K562 (cell line): ENCODE measurements at regions not wholly inside any gene's neighbourhood (a gene's known extent, or its start where the extent isn't known, plus 50 kb on each side); places are given as distances from the start of the nearest gene placed in this dataset.

ENCODE experiments used
- ATAC-seq: fragments of 200-7000 bp; cut with Tn5 transposase; 3 replicates; pipeline ENCODE4 v1.9.1; 2020; ENCODE audit warnings: moderate library complexity
- BruUV-seq: library from RNA; stranded (reverse); fragments of 400-500 nt; replicated peaks from 2 replicates; lab custom pipeline; 2021; lab: Mats Ljungman, UMichigan
- CTCF ChIA-PET: fragments of 300-600 bp; formaldehyde crosslinking; extraction: SDS; loops from one replicate; lab custom pipeline; 2021; ENCODE audit warnings: low intra/inter-chr PET ratio; lab: Yijun Ruan, JAX
- POLR2A ChIA-PET: fragments of 300-600, 350-650 bp; sonication (Branson Sonifier 250); formaldehyde crosslinking; extraction: SDS; loops from one replicate; lab custom pipeline; 2021; ENCODE audit warnings: antibody characterized with exemption, inconsistent platforms; lab: Yijun Ruan, JAX
- DNase-seq, 4 experiments: peaks; one replicate each; pipeline versions ENCODE4 v3.0.0 to v3.0.0-alpha.2; 2011 to 2018; ENCODE audit warnings: low spot score in 3 of 4, mixed read lengths in 3 of 4; ENCODE audit errors: extremely low read depth in 1 of 4
- FAIRE-seq: peaks from 2 replicates; lab custom pipeline; 2011; peaks lifted over from hg19 to GRCh38; lab: Jason Lieb, UNC
- H2AFZ ChIP-seq: 2 replicates; pipeline ENCODE4 v1.6.0; 2011; ENCODE audit warnings: low read depth, low read length, control low read depth, inconsistent platforms
- H3K27ac ChIP-seq: fragments of 200-600 bp; 3 replicates; pipeline ENCODE4 v1.8.0; 2011; ENCODE audit warnings: low read depth, mild to moderate bottlenecking, control low read depth, inconsistent platforms, low read length, moderate library complexity, mixed read lengths; ENCODE audit errors: extremely low read depth
- H3K27me3 ChIP-seq, 2 experiments: fragments of 300-600 bp in 1 of 2; 2 replicates in 1 of 2; 3 replicates in 1 of 2; pipeline versions ENCODE4 v1.6.0 to v1.8.0; 2011; ENCODE audit warnings: inconsistent platforms in 2 of 2, low read length in 2 of 2, mild to moderate bottlenecking in 1 of 2, mixed read lengths in 1 of 2, moderate library complexity in 1 of 2; ENCODE audit not compliant: control insufficient read depth in 2 of 2, insufficient read depth in 2 of 2
- H3K36me3 ChIP-seq: fragments of 300-600 bp; 3 replicates; pipeline ENCODE4 v1.8.0; 2011; ENCODE audit warnings: mild to moderate bottlenecking, low read length, inconsistent platforms; ENCODE audit not compliant: control insufficient read depth, insufficient read depth
- H3K4me1 ChIP-seq, 2 experiments: fragments of 200-600 bp in 1 of 2; replicated peaks in 1 of 2; 2 replicates in 1 of 2; 3 replicates in 1 of 2; pipeline versions ENCODE4 v1.5.1 to v1.8.0; 2011; ENCODE audit warnings: inconsistent platforms in 2 of 2, low read length in 2 of 2, mild to moderate bottlenecking in 1 of 2, mixed read lengths in 1 of 2, moderate library complexity in 1 of 2; ENCODE audit not compliant: control insufficient read depth in 2 of 2, insufficient read depth in 2 of 2
- H3K4me2 ChIP-seq: 2 replicates; pipeline ENCODE4 v1.6.1; 2011; ENCODE audit warnings: low read length, control low read depth, inconsistent platforms, mixed read lengths; ENCODE audit not compliant: insufficient read depth
- H3K4me3 ChIP-seq: fragments of 200-600 bp; sonication (generic), shearing (Covaris generic); 2 replicates; pipeline ENCODE4 v1.5.1; 2016; ENCODE audit warnings: control low read depth, inconsistent platforms
- H3K79me2 ChIP-seq: fragments of 200-600 bp; 3 replicates; pipeline ENCODE4 v1.8.0; 2011; ENCODE audit warnings: low read length, inconsistent platforms; ENCODE audit not compliant: control insufficient read depth, insufficient read depth
- H3K9ac ChIP-seq, 2 experiments: 2 replicates each; pipeline versions ENCODE4 v1.6.0 to v1.6.1; 2011; ENCODE audit warnings: low read depth in 2 of 2, low read length in 2 of 2, control low read depth in 1 of 2, inconsistent platforms in 1 of 2, mild to moderate bottlenecking in 1 of 2, mixed read lengths in 1 of 2; ENCODE audit not compliant: insufficient read depth in 1 of 2
- H3K9me1 ChIP-seq: one replicate; pipeline ENCODE4 v1.6.0; 2011; ENCODE audit warnings: inconsistent platforms, mild to moderate bottlenecking, low read length, moderate library complexity; ENCODE audit not compliant: control insufficient read depth, insufficient read depth
- H3K9me3 ChIP-seq: replicated peaks from 2 replicates; pipeline ENCODE4 v1.5.1; 2011; ENCODE audit warnings: low read depth, low read length, inconsistent platforms; ENCODE audit not compliant: control insufficient read depth, insufficient read depth
- H4K20me1 ChIP-seq: replicated peaks from 2 replicates; pipeline ENCODE4 v1.6.1; 2011; ENCODE audit warnings: low read length, inconsistent platforms, mixed read lengths; ENCODE audit not compliant: control insufficient read depth, insufficient read depth
- ATF6 ChIP-seq: sonication (generic); formaldehyde crosslinking; IDR thresholded peaks from 2 replicates; pipeline ENCODE4 v1.4.0; 2020; ENCODE audit warnings: mild to moderate bottlenecking, missing genetic modification reagents
- CEBPB ChIP-seq: fragments of 450-650 bp; IDR thresholded peaks from 2 replicates; pipeline ENCODE4 v1.6.1; 2016; ENCODE audit warnings: missing genetic modification characterization, missing compliant biosample characterization
- DMBX1 ChIP-seq: fragments of 250-450 bp; sonication (Bioruptor Pico); IDR thresholded peaks from 2 replicates; pipeline ENCODE4 v1.8.0; 2022; ENCODE audit warnings: inconsistent platforms, mild to moderate bottlenecking, moderate library complexity, borderline replicate concordance
- FOXJ3 ChIP-seq: sonication (generic); formaldehyde crosslinking; IDR thresholded peaks from 2 replicates; pipeline ENCODE4 v1.4.0; 2020; ENCODE audit warnings: mild to moderate bottlenecking, missing genetic modification reagents
- FOXK1 ChIP-seq: sonication (generic); formaldehyde crosslinking; IDR thresholded peaks from 2 replicates; pipeline ENCODE4 v1.8.0; 2022; ENCODE audit warnings: missing genetic modification reagents, mild to moderate bottlenecking, borderline replicate concordance
- HES1 ChIP-seq: fragments of 450-650 bp; IDR thresholded peaks from 2 replicates; pipeline ENCODE4 v1.6.1; 2016; ENCODE audit warnings: low read depth, mild to moderate bottlenecking, moderate library complexity
- HNRNPLL ChIP-seq: fragments of 200-400 bp; formaldehyde crosslinking; IDR thresholded peaks from 2 replicates; pipeline ENCODE4 v1.6.1; 2017; ENCODE audit warnings: low read length, low read depth, mild to moderate bottlenecking; ENCODE audit not compliant: poor library complexity, severe bottlenecking
- IRF2 ChIP-seq: sonication (generic); formaldehyde crosslinking; IDR thresholded peaks from 2 replicates; pipeline ENCODE4 v1.8.1; 2022; ENCODE audit warnings: mild to moderate bottlenecking, missing genetic modification reagents
- NONO ChIP-seq, 2 experiments: fragments of 200-400 bp in 1 of 2; fragments of 450-650 bp in 1 of 2; formaldehyde crosslinking in 1 of 2; IDR thresholded peaks; 2 replicates each; pipeline ENCODE4 v1.6.1; 2017; ENCODE audit warnings: low read depth in 2 of 2, mild to moderate bottlenecking in 2 of 2, moderate library complexity in 2 of 2, low read length in 1 of 2
- SIX5 ChIP-seq, 2 experiments: IDR thresholded peaks; 2 replicates each; pipeline ENCODE4 v1.6.1; 2011; ENCODE audit warnings: low read length in 2 of 2, borderline replicate concordance in 1 of 2, low read depth in 1 of 2, mild to moderate bottlenecking in 1 of 2, moderate library complexity in 1 of 2; ENCODE audit not compliant: insufficient read depth in 1 of 2
- SMARCB1 ChIP-seq: IDR thresholded peaks from 2 replicates; pipeline ENCODE4 v1.6.1; 2011; ENCODE audit warnings: improper control_type of control experiment, low read depth; ENCODE audit not compliant: insufficient read length
- TSHZ1 ChIP-seq: fragments of 250-450 bp; sonication (Bioruptor Pico); IDR thresholded peaks from 2 replicates; pipeline ENCODE4 v1.4.0; 2020; ENCODE audit warnings: mild to moderate bottlenecking, moderate library complexity
- ZBTB5 ChIP-seq: fragments of 450-650 bp; IDR thresholded peaks from 2 replicates; pipeline ENCODE4 v1.6.1; 2017; ENCODE audit warnings: antibody characterized with exemption
- ZNF695 ChIP-seq: fragments of 450-650 bp; formaldehyde crosslinking; IDR thresholded peaks from 2 replicates; pipeline ENCODE4 v1.4.0; 2020; ENCODE audit warnings: mild to moderate bottlenecking, moderate library complexity
- WGBS: fragments of 100-300 bp; shearing (Covaris generic); methylation state at CpG from one replicate; pipeline ENCODE4 v1.1.6; 2016; ENCODE audit warnings: low coverage, mixed read lengths; ENCODE audit not compliant: insufficient coverage; ENCODE audit errors: missing lambda C conversion rate; 5-methylcytosine and 5-hydroxymethylcytosine counted together
- in situ Hi-C: fragments of 300-500 bp; cut with MboI; formaldehyde crosslinking; loops from 4 replicates; pipeline ENCODE4 v1.15.0; 2018; ENCODE audit warnings: inconsistent platforms, mixed read lengths
- intact Hi-C: fragments of 100-400 bp; cut with micrococcal nuclease; formaldehyde crosslinking; loops from 2 replicates; pipeline ENCODE4 v1.14.2; 2022

- Histone ChIP-seq H3K27ac (no peak overlapping the region), H3K4me2 (no peak overlapping the region), H3K4me3 (no peak overlapping the region), H3K36me3 (no peaks in the 10 kb centered on the region), H3K9me3 (0 out of 2 replicates have a peak, but pooled peaks cover 1% of the 10 kb centered on the region), H3K9ac (no peak overlapping the region), H2AFZ (no peak overlapping the region), H3K4me1 (no peaks in the 10 kb centered on the region), H3K9me1 (no peaks in the 10 kb centered on the region), H4K20me1 (no peaks in the 10 kb centered on the region), H3K27me3 (no peaks in the 10 kb centered on the region), H3K79me2 (no peaks in the 10 kb centered on the region)
- TF ChIP-seq SMARCB1 (no peak), DMBX1 (no peak), IRF2 (CRISPR knock-in tag) (no peak), ZNF695 (CRISPR knock-in tag) (no peak), ZBTB5 (no peak), CEBPB (tag) (no peak), FOXJ3 (CRISPR knock-in tag) (no peak), NONO (IDR thresholded peaks at IDR 0.05; ENCODE audit: low read depth in 2 of 2, low read length in 1 of 2) (no peak), ATF6 (no peak), SIX5 (IDR thresholded peaks at IDR 0.05; ENCODE audit: borderline replicate concordance in 1 of 2, insufficient read depth in 1 of 2, low read depth in 1 of 2, low read length in 2 of 2) (no peak), HES1 (no peak), FOXK1 (CRISPR knock-in tag) (no peak), HNRNPLL (no peak), TSHZ1 (CRISPR knock-in tag) (no peak)
- no peak for FAIRE-seq
- BruUV-seq = no TSS peak
- ChIA-PET CTCF (no interaction called here), POLR2A (no interaction called here)
- WGBS = 0% methylated on average over 1 of the region's 1 CpG
- in situ Hi-C loops = no loop called here
- DNase-seq = no peak
- intact Hi-C loops = no loop called here
- no peak for ATAC-seq
These were observed 592.5 kb upstream of the NOVA1 start for GRCh38 chr14:27190296-27190695.
